ENCODE measurements at regions not wholly inside any gene's neighbourhood (a gene's known extent, or its start where the extent isn't known, plus 50 kb on each side); places are given as distances from the start of the nearest gene placed in this dataset.
"Not testable (repeated sequence)": the region's sequence is repeated elsewhere in the genome, so short reads cannot be mapped to it uniquely, and the experiment has no call there.

DNA sequence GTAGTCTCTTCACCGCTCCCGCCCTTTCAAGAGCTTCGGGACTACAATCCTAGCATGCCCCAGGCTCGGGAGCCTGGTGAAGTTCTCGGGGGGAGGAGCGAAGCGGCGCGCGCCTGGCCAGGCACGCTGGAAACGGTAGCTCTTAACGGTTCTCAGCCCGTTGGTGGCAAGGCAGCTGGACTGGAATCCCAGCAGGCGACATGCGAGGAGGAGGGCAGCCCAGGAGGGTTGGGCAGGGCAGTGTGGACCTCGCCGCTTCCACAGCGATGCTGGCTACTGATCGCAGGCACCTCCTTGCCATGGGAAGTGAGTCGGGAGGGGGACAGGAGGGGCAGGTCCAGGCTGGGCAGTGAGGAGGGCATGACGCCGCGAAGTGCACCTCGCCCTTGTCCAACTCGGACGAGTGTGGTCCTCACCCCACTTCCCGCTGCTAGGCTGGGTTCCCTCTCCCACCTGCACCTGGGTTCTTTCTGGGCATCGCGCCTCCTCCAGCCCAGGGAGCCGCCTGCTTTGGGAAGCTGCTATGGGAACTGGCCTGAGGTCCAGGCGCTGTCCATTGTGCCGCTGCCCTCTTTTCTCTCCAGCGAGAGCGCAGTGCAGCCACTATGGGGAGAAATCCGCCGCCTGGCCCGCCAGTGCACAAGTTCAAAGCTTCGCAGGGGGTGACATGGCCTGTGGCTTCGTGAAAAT, 367.8 kb upstream of the NUPR2 start:
- TF ChIP-seq, protein P1, sequence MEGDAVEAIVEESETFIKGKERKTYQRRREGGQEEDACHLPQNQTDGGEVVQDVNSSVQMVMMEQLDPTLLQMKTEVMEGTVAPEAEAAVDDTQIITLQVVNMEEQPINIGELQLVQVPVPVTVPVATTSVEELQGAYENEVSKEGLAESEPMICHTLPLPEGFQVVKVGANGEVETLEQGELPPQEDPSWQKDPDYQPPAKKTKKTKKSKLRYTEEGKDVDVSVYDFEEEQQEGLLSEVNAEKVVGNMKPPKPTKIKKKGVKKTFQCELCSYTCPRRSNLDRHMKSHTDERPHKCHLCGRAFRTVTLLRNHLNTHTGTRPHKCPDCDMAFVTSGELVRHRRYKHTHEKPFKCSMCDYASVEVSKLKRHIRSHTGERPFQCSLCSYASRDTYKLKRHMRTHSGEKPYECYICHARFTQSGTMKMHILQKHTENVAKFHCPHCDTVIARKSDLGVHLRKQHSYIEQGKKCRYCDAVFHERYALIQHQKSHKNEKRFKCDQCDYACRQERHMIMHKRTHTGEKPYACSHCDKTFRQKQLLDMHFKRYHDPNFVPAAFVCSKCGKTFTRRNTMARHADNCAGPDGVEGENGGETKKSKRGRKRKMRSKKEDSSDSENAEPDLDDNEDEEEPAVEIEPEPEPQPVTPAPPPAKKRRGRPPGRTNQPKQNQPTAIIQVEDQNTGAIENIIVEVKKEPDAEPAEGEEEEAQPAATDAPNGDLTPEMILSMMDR (IDR thresholded peaks at IDR 0.05), result 0 out of 2 replicates have a peak, but pooled peaks have one; percentile 4
- TF ChIP-seq ZFX (IDR thresholded peaks at IDR 0.05; ENCODE audit: borderline replicate concordance), result no peak

DNA sequence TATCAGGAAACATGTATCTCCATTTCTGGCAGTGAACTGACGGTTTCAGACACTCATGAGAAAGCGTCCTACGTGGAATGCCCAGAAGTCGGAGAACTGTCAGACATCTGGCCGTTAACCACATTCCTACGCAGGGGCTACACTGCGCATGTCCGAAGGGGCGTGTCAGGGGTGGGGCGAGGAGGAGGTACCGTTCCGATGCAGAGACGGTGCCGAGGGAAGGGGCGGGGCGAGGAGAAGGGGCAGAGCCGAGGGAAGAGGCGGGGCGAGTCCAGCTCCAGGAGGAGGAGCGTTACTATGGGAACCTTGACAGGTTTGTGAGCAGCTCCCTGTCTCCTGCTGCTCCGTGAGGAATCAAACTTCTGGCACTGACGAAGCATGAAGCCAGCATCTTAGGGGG, 366.9 kb upstream of the NUPR2 start:
- no peak for TF ChIP-seq ZFX (IDR thresholded peaks at IDR 0.05; ENCODE audit: borderline replicate concordance)
- TF ChIP-seq, protein P1 (IDR thresholded peaks at IDR 0.05), result no peak
- 0 out of 2 replicates have a peak overlapping the region, but pooled peaks have one; percentile 22 for H3K27ac ChIP-seq

More for the DNA sequence above, 367.8 kb upstream of the NUPR2 start:
- H3K27ac ChIP-seq, result peak overlapping the region; percentile 22; the same call in 1 of the 2 replicates

DNA sequence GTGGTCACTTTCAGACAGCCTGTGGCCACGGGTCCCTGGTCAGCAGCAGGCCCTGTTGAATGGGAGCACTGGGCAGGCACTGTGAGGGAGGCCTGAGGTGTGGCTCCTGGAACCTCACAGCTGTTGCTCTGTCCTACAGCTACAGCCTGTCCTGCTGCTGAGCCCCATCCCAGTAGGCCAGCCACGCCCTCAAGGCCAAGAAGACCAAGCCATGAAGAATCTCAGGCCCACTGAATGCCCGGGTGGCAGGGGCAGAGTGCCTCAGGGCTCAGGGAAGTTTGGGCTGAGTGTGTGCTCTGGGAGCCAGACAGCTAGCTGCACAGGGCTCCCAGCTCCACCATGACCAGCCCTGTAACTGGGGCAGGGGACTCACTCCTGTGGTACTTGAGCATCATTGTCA, 363.5 kb upstream of the NUPR2 start:
- no peak overlapping the region for H3K27ac ChIP-seq
- TF ChIP-seq, protein P1 (IDR thresholded peaks at IDR 0.05), result no peak
- TF ChIP-seq ZFX (IDR thresholded peaks at IDR 0.05; ENCODE audit: borderline replicate concordance), result no peak

DNA sequence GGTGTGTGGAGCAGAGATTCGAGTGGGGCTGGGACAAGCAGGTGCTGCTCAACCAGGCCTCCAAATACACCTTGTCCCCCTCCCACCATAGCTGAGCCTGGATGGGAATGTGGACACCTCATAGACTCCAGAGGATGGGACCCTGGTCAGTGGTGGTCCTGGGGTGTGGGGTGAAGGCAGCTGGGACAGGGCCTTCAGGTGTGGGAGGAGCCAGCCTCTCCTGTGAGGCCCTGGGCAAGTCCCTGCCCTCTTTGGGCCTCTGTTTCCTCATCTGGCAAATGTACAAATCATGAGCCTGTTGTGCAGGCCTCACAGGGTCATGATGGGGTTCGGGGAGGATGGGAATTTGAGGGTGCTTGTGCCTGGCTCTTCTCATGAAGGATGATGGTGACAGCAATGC, 362.9 kb upstream of the NUPR2 start:
- H3K27ac ChIP-seq, result no peak overlapping the region
- TF ChIP-seq ZFX (IDR thresholded peaks at IDR 0.05; ENCODE audit: borderline replicate concordance), result no peak
- TF ChIP-seq, protein P1 (IDR thresholded peaks at IDR 0.05), result no peak

DNA sequence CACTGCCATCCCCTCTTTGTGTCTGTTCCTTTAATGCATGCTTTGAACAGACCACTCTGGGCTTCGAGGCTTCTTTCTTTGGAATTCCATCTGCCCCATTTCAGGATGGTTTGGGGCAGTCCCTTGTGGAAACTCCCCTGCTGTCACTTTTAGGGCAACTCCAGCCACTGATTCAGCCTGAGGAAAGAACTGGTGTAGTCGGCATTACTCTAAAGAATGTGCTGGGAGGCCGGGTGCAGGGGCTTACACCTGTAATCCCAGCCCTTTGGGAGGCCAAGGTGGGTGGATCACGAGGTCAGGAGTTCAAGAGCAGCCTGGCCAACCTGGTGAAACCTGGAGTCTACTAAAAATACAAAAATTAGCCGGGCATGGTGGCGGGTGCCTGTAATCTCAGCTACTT, 358.1 kb upstream of the NUPR2 start:
- TF ChIP-seq, protein P1 (IDR thresholded peaks at IDR 0.05), result no peak
- H3K27ac ChIP-seq, result no peak overlapping the region

DNA sequence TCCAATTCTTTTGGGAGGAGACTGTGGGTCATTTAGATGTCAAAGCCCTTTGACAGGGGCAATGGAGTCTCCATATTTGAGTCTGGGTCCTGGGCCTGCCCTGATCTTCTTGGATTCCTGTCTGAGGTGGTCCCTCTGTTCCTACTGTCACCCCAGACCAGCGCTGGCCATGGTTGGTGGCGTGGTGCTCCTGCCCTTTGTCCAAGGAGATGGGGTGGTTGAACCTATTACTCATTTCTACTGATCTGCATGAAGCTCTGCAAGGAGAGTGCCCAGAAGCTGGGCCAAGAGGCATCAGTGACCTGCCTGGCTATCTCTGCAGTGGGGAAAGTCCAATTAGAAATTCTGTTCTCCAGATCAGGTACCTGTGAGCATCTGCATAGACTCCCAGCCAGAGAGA, 355.6 kb upstream of the NUPR2 start:
- TF ChIP-seq, protein P1 (IDR thresholded peaks at IDR 0.05), result no peak
- TF ChIP-seq ZFX (IDR thresholded peaks at IDR 0.05; ENCODE audit: borderline replicate concordance), result no peak
- H3K27ac ChIP-seq, result no peak overlapping the region

DNA sequence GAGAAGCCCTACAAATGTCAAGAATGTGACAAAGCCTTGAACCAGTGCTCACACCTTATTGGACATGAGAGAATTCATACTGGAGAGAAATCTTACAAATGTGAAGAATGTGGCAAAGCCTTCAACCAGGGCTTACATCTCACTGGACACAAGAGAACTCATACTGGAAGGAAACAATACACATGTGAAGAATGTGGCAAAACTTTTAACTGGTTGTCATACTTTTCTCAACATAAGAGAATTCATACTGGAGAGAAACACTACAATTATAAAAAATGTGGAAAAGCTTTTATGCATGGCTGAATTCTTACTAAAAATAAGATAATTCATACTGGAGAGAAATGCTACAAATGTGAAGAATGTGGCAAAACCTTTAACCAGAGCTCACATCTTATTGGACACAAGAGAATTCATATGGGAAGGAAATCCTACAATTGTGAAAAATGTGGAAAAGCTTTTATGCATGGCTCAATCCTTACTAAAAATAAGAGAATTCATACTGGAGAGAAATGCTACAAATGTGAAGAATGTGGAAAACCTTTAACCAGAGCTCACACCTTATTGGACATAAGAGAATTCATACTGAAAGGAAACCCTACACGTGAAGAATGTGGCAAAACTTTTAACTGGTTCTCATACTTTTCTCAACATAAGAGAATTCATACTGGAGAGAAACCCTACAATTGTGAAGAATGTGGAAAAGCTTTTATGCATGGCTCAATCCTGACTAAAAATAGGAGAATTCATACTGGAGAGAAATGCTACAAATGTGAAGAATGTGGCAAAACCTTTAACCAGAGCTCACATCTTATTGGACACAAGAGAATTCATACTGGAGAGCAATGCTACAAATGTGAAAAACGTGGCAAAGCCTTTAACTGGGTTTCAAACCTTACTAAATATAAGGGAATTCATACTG, 350.6 kb upstream of the NUPR2 start:
- H3K27ac ChIP-seq, result not testable (repeated sequence)

Measured in 22Rv1 (cell line).